GM18502 (cell line): ENCODE measurements at regions not wholly inside any gene's neighbourhood (a gene's known extent, or its start where the extent isn't known, plus 50 kb on each side); places are given as distances from the start of the nearest gene placed in this dataset.

ENCODE experiments used
- ATAC-seq: cut with Tn5 transposase; IDR thresholded peaks from one replicate; pipeline ENCODE4 v1.9.1; 2021; ENCODE audit warnings: mild to moderate bottlenecking; ENCODE audit not compliant: unreplicated experiment, poor library complexity

DNA sequence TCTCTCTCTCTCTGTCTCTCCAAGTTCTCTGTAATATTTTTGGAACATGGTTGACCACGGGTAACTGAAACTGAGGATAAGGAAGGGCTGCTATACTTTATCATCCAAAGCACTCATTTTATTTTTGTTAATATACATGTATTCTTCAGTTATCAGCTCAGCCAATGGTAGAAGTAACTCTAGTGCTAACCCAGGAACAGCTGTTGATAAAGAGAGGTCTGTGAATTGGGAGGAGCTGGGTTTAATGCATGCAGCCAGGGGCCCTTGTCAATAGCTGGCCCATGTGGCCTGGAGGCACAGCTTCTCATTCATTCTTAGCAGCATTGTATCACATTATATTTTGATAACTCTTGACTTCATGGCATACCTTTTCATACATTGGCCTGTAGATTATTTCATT lies 401.6 kb downstream of the EPHA4 start:
- no peak for ATAC-seq

DNA sequence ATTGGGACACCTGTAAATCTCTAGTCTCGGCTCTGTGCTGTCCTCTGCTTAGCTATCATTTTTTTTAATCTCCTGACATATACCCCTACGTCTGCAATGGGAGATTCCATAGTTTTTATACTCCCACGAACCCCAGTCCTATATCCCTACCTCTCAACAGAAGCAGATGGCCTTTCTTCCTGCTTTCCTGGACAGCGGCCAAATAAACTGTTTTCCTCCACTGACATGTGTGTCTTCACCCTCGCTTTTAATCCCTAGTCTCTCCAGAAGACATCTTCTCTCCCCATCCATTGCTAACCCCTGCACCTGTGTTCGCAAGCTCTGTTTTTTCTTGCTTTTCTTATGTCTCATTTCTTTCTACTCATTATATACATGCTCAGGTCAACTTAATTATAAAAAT lies 395.4 kb downstream of the EPHA4 start:
- no peak for ATAC-seq

GRCh38 chr2:221178139-221178538 lies 394.0 kb downstream of the EPHA4 start:
- no peak for ATAC-seq

DNA sequence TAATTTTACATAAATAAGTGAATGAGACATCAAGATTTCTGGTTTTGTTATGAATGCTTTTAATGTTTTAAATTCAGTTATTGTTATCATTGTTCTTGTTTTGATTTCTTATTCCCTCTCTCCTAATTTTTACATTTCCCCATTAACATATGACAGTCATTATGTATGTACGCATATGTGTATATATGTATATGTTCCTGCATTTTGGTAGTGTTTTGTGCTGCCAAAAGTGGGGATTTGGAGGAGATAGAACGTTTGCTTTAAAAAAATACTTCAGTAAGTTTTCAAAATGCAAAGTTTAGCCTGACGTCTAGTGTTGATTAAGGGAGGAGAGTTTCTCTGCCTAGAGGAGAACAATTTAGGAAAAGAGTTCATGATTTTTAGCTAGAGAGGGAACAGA lies 385.2 kb downstream of the EPHA4 start:
- no peak for ATAC-seq

- ATAC-seq: no peak
Measured at GRCh38 chr2:221189431-221190067, 382.6 kb downstream of the EPHA4 start.

DNA sequence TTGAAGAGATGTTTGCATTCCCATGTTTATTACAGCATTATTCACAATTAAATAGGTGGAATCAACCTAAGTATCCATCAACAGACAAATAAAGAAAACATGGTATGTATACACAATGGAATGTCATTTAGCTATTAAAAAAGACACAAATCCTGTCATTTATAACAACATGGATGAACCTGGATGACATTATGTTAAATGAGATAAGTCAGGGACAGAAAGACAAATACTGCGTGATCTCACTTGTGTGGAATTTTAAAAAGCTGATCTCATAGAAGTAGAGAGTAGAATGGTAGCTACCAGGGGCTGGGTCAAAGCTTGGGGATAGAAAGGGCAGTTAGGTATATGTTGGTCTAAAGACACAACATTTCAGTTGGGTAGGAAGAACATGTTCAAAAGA lies 376.3 kb downstream of the EPHA4 start:
- ATAC-seq: no peak

GRCh38 chr2:221197225-221197856 lies 374.8 kb downstream of the EPHA4 start:
- no peak for ATAC-seq

- no peak for ATAC-seq
Measured at GRCh38 chr2:221198309-221198708, 373.8 kb downstream of the EPHA4 start.

- no peak for ATAC-seq
Measured at GRCh38 chr2:221200184-221200839, 371.8 kb downstream of the EPHA4 start.

GRCh38 chr2:221202431-221202830 lies 369.7 kb downstream of the EPHA4 start:
- no peak for ATAC-seq

GRCh38 chr2:221203125-221203524 lies 369.0 kb downstream of the EPHA4 start:
- ATAC-seq: peak; percentile 66

DNA sequence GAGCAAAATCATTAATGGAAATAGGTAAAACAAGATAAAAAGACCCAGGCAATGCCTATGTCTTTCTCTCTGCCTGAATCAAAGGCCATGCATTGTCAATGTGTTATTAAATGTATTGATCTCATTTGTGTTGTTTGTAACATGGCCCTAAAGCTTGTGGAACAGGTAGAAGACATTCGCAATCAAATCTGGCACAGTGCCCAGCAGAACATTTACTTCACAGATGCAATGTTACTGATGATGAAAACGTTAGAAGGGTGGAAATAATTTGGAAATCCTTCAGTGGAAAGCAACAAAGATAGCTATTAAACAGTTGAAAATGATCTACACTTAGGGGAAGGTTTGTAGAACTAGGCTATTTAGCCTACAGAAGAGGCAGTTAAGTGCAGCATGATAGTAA lies 368.2 kb downstream of the EPHA4 start:
- ATAC-seq: no peak

- no peak for ATAC-seq
Measured at GRCh38 chr2:221204699-221205098, 367.4 kb downstream of the EPHA4 start.

GRCh38 chr2:221205103-221205673 lies 366.9 kb downstream of the EPHA4 start:
- ATAC-seq: no peak

- no peak for ATAC-seq
Measured at GRCh38 chr2:221210686-221211085, 361.4 kb downstream of the EPHA4 start.

GRCh38 chr2:221211653-221212052 lies 360.5 kb downstream of the EPHA4 start:
- ATAC-seq: no peak

GRCh38 chr2:221212105-221212504 lies 360.0 kb downstream of the EPHA4 start:
- ATAC-seq: no peak

DNA sequence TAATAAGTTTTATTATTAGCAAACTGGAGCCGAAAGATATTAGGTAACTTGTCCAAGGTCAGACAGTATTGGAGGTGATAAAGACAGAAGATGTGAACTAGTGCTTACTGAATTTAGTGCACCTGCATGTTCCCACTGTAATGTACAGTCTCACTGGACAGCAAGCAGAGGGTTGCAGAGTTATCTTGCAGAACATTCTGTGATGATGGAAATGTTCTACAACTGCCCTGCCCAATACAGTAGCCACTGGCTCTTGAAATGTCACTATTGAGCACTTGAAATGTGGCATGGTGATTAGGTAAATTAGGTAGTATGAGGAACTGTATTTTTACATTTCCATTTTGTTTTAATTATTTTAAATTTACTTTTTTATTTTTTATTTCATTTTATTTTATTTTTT lies 356.6 kb downstream of the EPHA4 start:
- ATAC-seq: no peak

GRCh38 chr2:221216636-221217035 lies 355.5 kb downstream of the EPHA4 start:
- no peak for ATAC-seq

DNA sequence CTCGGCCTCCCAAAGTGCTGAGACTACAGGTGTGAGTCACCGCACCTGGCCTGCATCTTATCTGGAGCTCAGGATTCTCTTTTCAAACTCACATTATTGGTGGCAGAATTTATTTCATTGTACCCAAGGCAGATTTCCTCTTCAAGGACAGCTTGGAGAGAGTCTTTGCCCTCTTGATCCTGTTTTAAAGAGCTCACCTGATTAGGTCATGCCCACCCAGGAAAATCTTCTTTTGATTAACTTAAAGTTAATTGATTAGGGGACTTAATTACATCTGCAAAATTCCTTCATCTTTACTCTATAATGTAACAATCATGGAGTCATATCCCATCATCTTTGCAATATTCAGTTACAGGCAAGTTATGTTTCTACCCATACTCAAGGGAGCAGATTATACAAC lies 346.4 kb downstream of the EPHA4 start:
- no peak for ATAC-seq

GRCh38 chr2:221228214-221228769 lies 343.8 kb downstream of the EPHA4 start:
- ATAC-seq: no peak
